WTC11 (cell line): ENCODE measurements at regions not wholly inside any gene's neighbourhood (a gene's known extent, or its start where the extent isn't known, plus 50 kb on each side); places are given as distances from the start of the nearest gene placed in this dataset.

ENCODE experiments used
- CREM ChIP-seq: sonication (generic); formaldehyde crosslinking; IDR thresholded peaks from 2 replicates; pipeline ENCODE4 v1.8.1; 2022; ENCODE audit warnings: mild to moderate bottlenecking, missing genetic modification reagents, moderate library complexity
- ESRRA ChIP-seq: sonication (generic); formaldehyde crosslinking; IDR thresholded peaks from 2 replicates; pipeline ENCODE4 v1.8.1; 2022; ENCODE audit warnings: mild to moderate bottlenecking, missing genetic modification reagents, borderline replicate concordance
- NFYB ChIP-seq: sonication (generic); formaldehyde crosslinking; conservative IDR thresholded peaks from 2 replicates; pipeline ENCODE4 v1.8.0; 2022; ENCODE audit warnings: low read depth, missing genetic modification reagents
- RORB ChIP-seq: fragments of 250-450 bp; sonication (Bioruptor Pico); IDR thresholded peaks from 2 replicates; pipeline ENCODE4 v1.9.0; 2021; ENCODE audit warnings: mild to moderate bottlenecking
- SMAD4 ChIP-seq: sonication (generic); formaldehyde crosslinking; IDR thresholded peaks from 2 replicates; pipeline ENCODE4 v1.8.0; 2022; ENCODE audit warnings: mild to moderate bottlenecking, missing genetic modification reagents
- SP1 ChIP-seq: sonication (generic); formaldehyde crosslinking; conservative IDR thresholded peaks from 2 replicates; pipeline ENCODE4 v1.8.1; 2022; ENCODE audit warnings: missing genetic modification reagents
- ZNF396 ChIP-seq: fragments of 250-450 bp; sonication (Bioruptor Pico); IDR thresholded peaks from 2 replicates; pipeline ENCODE4 v1.8.0; 2021; ENCODE audit warnings: mild to moderate bottlenecking, moderate library complexity, borderline replicate concordance
- TF ChIP-seq, protein P1 (sequence below): fragments of 200-600 bp; IDR thresholded peaks from 2 replicates; pipeline ENCODE4 v1.8.0; 2022; ENCODE audit warnings: antibody characterized with exemption
- TF ChIP-seq, protein P2 (sequence below): sonication (generic); formaldehyde crosslinking; conservative IDR thresholded peaks from 2 replicates; pipeline ENCODE4 v1.8.1; 2022; ENCODE audit warnings: mild to moderate bottlenecking, missing genetic modification reagents

DNA sequence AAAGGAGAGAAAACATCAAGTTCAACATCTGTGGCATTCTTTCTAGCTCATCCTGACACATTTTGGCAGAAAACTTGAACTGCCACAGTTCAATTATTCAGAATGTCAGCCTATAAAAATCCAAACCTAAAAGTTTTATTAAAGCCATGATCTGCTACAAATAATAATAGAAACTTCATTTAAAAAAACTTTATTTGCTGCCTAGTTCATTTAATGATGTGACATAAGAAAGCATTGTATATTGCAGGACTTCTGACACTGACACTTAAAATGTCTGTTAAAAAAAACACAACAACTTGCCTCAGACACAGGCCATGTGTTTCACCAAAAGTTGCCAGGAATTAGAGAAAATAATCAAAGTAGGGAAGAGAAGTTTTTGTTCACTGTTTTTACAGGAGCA, 88.3 kb upstream of the HTR1E start:
- TF ChIP-seq, protein P1, sequence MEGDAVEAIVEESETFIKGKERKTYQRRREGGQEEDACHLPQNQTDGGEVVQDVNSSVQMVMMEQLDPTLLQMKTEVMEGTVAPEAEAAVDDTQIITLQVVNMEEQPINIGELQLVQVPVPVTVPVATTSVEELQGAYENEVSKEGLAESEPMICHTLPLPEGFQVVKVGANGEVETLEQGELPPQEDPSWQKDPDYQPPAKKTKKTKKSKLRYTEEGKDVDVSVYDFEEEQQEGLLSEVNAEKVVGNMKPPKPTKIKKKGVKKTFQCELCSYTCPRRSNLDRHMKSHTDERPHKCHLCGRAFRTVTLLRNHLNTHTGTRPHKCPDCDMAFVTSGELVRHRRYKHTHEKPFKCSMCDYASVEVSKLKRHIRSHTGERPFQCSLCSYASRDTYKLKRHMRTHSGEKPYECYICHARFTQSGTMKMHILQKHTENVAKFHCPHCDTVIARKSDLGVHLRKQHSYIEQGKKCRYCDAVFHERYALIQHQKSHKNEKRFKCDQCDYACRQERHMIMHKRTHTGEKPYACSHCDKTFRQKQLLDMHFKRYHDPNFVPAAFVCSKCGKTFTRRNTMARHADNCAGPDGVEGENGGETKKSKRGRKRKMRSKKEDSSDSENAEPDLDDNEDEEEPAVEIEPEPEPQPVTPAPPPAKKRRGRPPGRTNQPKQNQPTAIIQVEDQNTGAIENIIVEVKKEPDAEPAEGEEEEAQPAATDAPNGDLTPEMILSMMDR, result no peak
- TF ChIP-seq NFYB (CRISPR knock-in tag) (no peak), SP1 (no peak), ESRRA (CRISPR knock-in tag) (no peak), ZNF396 (CRISPR knock-in tag) (no peak), SMAD4 (no peak), RORB (CRISPR knock-in tag) (no peak), CREM (CRISPR knock-in tag) (no peak)
- TF ChIP-seq, protein P2, sequence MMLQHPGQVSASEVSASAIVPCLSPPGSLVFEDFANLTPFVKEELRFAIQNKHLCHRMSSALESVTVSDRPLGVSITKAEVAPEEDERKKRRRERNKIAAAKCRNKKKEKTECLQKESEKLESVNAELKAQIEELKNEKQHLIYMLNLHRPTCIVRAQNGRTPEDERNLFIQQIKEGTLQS (CRISPR knock-in tag), result no peak
